CD4-positive, alpha-beta T cell (primary cell): ENCODE measurements at regions not wholly inside any gene's neighbourhood (a gene's known extent, or its start where the extent isn't known, plus 50 kb on each side); places are given as distances from the start of the nearest gene placed in this dataset.
"Not testable (repeated sequence)": the region's sequence is repeated elsewhere in the genome, so short reads cannot be mapped to it uniquely, and the experiment has no call there.

ENCODE experiments used
- ATAC-seq: fragments of 200-7000 bp; cut with Tn5 transposase; one replicate; pipeline ENCODE4 v1.10.0; 2022; ENCODE audit warnings: mild to moderate bottlenecking; ENCODE audit not compliant: poor library complexity
- CTCF ChIA-PET: fragments of 350-600 bp; sonication (Branson Sonifier 250); formaldehyde crosslinking; loops from one replicate; lab custom pipeline; 2021; ENCODE audit warnings: antibody characterized with exemption, inconsistent platforms; lab: Charles Lee
- POLR2A ChIA-PET: fragments of 350-600 bp; sonication (Branson Sonifier 250); formaldehyde crosslinking; loops from one replicate; lab custom pipeline; 2021; ENCODE audit warnings: antibody characterized with exemption, inconsistent platforms; lab: Charles Lee
- DNase-seq, 14 experiments: peaks; one replicate each; pipeline ENCODE4 v3.0.0-alpha.2; 2013 to 2020; ENCODE audit warnings: mixed read lengths in 2 of 14
- H3K27ac ChIP-seq, 2 donors: one replicate each; pipeline versions ENCODE4 v1.5.1 to v1.7.0; 2013; ENCODE audit warnings: low read length in 2 of 2, low read depth in 1 of 2, mild to moderate bottlenecking in 1 of 2
- H3K27me3 ChIP-seq, 2 experiments: 1 replicate in 1 of 2; 2 replicates in 1 of 2; pipeline versions ENCODE4 v1.6.1 to v1.7.0; 2013; ENCODE audit warnings: low read length in 2 of 2, control low read depth in 1 of 2, mild to moderate bottlenecking in 1 of 2, moderate library complexity in 1 of 2; ENCODE audit not compliant: insufficient read depth in 2 of 2, control insufficient read depth in 1 of 2
- H3K36me3 ChIP-seq: one replicate; pipeline ENCODE4 v1.6.1; 2013; ENCODE audit warnings: low read length, control low read depth; ENCODE audit not compliant: insufficient read depth
- H3K4me1 ChIP-seq: one replicate; pipeline ENCODE4 v1.6.1; 2013; ENCODE audit warnings: low read length, control low read depth; ENCODE audit not compliant: insufficient read depth
- H3K4me3 ChIP-seq: one replicate; pipeline ENCODE4 v1.5.1; 2013; ENCODE audit warnings: mild to moderate bottlenecking, low read length, moderate library complexity
- H3K9me3 ChIP-seq, 2 experiments: 1 replicate in 1 of 2; 2 replicates in 1 of 2; pipeline versions ENCODE4 v1.6.1 to v1.7.0; 2013; ENCODE audit warnings: low read length in 2 of 2, mild to moderate bottlenecking in 2 of 2, control low read depth in 1 of 2, moderate library complexity in 1 of 2; ENCODE audit not compliant: control insufficient read depth in 1 of 2, insufficient read depth in 1 of 2
- H3K27ac Mint-ChIP-seq: one replicate; pipeline ENCODE4 v1.8.0; 2020; ENCODE audit warnings: mixed read lengths
- H3K27me3 Mint-ChIP-seq: one replicate; pipeline ENCODE4 v1.8.0; 2021; ENCODE audit warnings: mixed read lengths
- H3K36me3 Mint-ChIP-seq: one replicate; pipeline ENCODE4 v1.8.0; 2021; ENCODE audit warnings: low read depth, mixed read lengths
- H3K4me1 Mint-ChIP-seq: one replicate; pipeline ENCODE4 v1.8.0; 2021; ENCODE audit warnings: low read depth, mixed read lengths
- H3K4me3 Mint-ChIP-seq: one replicate; pipeline ENCODE4 v1.8.0; 2020; ENCODE audit warnings: mild to moderate bottlenecking, mixed read lengths
- H3K9me3 Mint-ChIP-seq: one replicate; pipeline ENCODE4 v1.8.0; 2020; ENCODE audit warnings: mixed read lengths
- intact Hi-C, 2 experiments: fragments of 100-400 bp; cut with DNase I in 1 of 2; cut with micrococcal nuclease in 1 of 2; formaldehyde crosslinking; loops; one replicate each; pipeline versions ENCODE4 v1.15.1 to v1.9.0; 2023 to 2025; cut with DNase I, micrococcal nuclease
- TF ChIP-seq, protein P1 (sequence below): fragments of 200-600 bp; IDR thresholded peaks from one replicate; pipeline ENCODE4 v1.8.0; 2022; ENCODE audit warnings: antibody characterized with exemption, mild to moderate bottlenecking

DNA sequence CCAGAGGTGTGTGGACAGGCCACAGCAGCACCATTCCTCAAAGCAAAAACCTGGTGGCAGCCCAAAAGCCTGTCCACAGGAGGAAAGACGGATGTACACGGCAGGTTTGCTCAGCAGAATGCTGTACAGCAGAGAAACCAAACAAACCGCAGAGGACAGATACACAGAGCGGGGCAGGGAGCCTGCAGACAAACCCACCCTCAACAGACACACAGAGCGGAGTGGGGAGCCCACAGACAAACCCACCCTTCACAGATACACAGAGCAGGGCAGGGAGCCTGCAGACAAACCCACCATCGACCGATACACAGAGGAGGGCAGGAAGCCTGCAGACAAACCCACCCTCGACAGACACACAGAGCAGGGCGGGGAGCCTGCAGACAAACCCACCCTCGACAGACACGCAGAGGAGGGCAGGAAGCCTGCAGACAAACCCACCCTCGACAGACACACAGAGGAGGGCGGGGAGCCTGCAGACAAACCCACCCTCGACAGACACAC is 53.0 kb upstream of the METRNL start:
- DNase-seq, result no peak
- ChIA-PET POLR2A (no interaction called here), CTCF (no interaction called here)
- Mint-ChIP-seq H3K4me3 (no peak overlapping the region), H3K9me3 (no peaks in the 10 kb centered on the region), H3K27ac (peak overlapping the region; percentile 31), H3K36me3 (peaks cover 13% of the 10 kb centered on the region), H3K4me1 (peaks cover 13% of the 10 kb centered on the region), H3K27me3 (no peaks in the 10 kb centered on the region)
- H3K36me3 ChIP-seq, result peaks cover 6% of the 10 kb centered on the region
- H3K4me3 ChIP-seq, result no peak overlapping the region
- ATAC-seq, result no peak
- no peaks in the 10 kb centered on the region for H3K9me3 ChIP-seq
- H3K27me3 ChIP-seq, result no peaks in the 10 kb centered on the region
- H3K27ac ChIP-seq, result no peak overlapping the region
- intact Hi-C loops, result no loop called here
- peaks cover 19% of the 10 kb centered on the region for H3K4me1 ChIP-seq
- TF ChIP-seq, protein P1, sequence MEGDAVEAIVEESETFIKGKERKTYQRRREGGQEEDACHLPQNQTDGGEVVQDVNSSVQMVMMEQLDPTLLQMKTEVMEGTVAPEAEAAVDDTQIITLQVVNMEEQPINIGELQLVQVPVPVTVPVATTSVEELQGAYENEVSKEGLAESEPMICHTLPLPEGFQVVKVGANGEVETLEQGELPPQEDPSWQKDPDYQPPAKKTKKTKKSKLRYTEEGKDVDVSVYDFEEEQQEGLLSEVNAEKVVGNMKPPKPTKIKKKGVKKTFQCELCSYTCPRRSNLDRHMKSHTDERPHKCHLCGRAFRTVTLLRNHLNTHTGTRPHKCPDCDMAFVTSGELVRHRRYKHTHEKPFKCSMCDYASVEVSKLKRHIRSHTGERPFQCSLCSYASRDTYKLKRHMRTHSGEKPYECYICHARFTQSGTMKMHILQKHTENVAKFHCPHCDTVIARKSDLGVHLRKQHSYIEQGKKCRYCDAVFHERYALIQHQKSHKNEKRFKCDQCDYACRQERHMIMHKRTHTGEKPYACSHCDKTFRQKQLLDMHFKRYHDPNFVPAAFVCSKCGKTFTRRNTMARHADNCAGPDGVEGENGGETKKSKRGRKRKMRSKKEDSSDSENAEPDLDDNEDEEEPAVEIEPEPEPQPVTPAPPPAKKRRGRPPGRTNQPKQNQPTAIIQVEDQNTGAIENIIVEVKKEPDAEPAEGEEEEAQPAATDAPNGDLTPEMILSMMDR, result no peak

DNA sequence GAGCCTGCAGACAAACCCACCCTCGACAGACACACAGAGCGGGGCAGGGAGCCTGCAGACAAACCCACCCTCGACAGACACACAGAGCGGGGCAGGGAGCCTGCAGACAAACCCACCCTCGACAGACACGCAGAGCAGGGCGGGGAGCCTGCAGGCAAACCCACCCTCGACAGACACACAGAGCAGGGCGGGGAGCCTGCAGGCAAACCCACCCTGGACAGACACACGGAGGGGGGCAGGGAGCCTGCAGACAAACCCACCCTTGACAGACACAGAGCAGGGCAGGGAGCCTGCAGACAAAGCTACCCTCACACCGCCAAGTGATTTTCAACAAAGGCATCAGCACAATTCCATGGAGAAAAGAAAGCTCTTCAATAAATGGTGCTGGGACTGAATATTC is 52.5 kb upstream of the METRNL start:
- ATAC-seq, H3K27ac ChIP-seq, H3K27me3 ChIP-seq, intact Hi-C loops, DNase-seq, H3K36me3 ChIP-seq, H3K4me3 Mint-ChIP-seq, H3K4me3 ChIP-seq, H3K27me3 Mint-ChIP-seq, POLR2A ChIA-PET, CTCF ChIA-PET, H3K9me3 ChIP-seq, H3K27ac Mint-ChIP-seq, H3K9me3 Mint-ChIP-seq: not testable (repeated sequence)
- Mint-ChIP-seq H3K4me1 (peaks cover 13% of the 10 kb centered on the region), H3K36me3 (peaks cover 13% of the 10 kb centered on the region)
- H3K4me1 ChIP-seq, result peaks cover 19% of the 10 kb centered on the region

DNA sequence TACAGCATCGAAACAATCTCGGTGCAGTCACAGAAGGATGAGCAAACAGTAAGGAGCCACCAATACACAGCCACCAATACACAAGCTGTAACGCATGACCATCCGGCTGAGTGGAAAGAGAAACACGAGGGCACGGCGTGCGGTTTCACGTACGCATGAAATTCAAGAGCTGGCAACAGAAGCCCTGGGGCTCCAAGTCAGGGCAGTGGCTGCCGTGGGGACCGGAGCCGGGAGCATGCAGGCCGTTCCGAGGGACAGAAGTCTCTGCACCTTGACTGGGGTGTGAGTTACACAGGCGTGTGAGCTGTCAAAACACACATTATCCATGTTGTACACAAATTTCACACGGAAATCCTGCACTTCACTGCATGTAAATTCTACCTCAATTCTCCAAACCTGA is 50.6 kb upstream of the METRNL start:
- H3K4me3 ChIP-seq, result no peak overlapping the region
- intact Hi-C loops, result no loop called here
- H3K4me1 ChIP-seq, result peaks cover 15% of the 10 kb centered on the region
- CTCF ChIA-PET, result no interaction called here
- Mint-ChIP-seq H3K27me3 (no peaks in the 10 kb centered on the region), H3K9me3 (no peaks in the 10 kb centered on the region), H3K27ac (no peak overlapping the region), H3K4me1 (peaks cover 13% of the 10 kb centered on the region), H3K36me3 (peaks cover 23% of the 10 kb centered on the region), H3K4me3 (no peak overlapping the region)
- no peak overlapping the region for H3K27ac ChIP-seq
- H3K36me3 ChIP-seq, result peaks cover 9% of the 10 kb centered on the region
- ATAC-seq (no peak), DNase-seq (no peak)
- POLR2A ChIA-PET, result no interaction called here
- TF ChIP-seq, protein P1, result no peak
- no peaks in the 10 kb centered on the region for H3K27me3 ChIP-seq
- no peaks in the 10 kb centered on the region for H3K9me3 ChIP-seq

DNA sequence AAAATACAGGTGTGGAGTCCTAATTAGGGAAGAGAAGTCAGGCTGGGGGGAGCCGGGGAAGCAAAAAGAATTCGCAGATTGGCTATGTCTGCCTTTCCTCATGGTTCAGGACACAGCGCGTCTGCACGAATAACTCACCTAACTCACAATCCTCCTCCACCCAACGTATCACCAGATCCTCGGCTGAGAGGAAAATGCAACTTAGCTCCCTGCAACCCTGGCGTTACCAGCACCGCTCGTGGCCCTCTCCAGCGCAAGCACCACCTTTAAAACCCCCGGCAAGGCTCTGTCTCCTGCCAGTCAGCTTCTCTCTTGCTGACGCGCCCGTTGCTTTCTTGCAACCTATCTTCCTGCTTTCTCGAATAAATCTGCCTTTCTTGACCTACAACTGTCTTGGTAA is 49.8 kb upstream of the METRNL start:
- ATAC-seq, result no peak

More for the DNA sequence above, 49.8 kb upstream of the METRNL start:
- H3K4me3 Mint-ChIP-seq, result no peak overlapping the region
- H3K27me3 Mint-ChIP-seq, result no peaks in the 10 kb centered on the region
- no peak overlapping the region for H3K4me3 ChIP-seq
- intact Hi-C loops, result no loop called here
- H3K27ac ChIP-seq, result no peak overlapping the region
- ChIA-PET POLR2A (no interaction called here), CTCF (no interaction called here)
- no peaks in the 10 kb centered on the region for H3K9me3 Mint-ChIP-seq
- H3K4me1 ChIP-seq, result peaks cover 8% of the 10 kb centered on the region
- TF ChIP-seq, protein P1, result no peak
- peaks cover 13% of the 10 kb centered on the region for H3K4me1 Mint-ChIP-seq
- H3K36me3 Mint-ChIP-seq, result peaks cover 30% of the 10 kb centered on the region
- no peak overlapping the region for H3K27ac Mint-ChIP-seq
- no peaks in the 10 kb centered on the region for H3K9me3 ChIP-seq
- H3K27me3 ChIP-seq, result no peaks in the 10 kb centered on the region
- peaks cover 10% of the 10 kb centered on the region for H3K36me3 ChIP-seq
- no peak for DNase-seq
